ENCODE measurements at regions not wholly inside any gene's neighbourhood (a gene's known extent, or its start where the extent isn't known, plus 50 kb on each side); places are given as distances from the start of the nearest gene placed in this dataset.

DNA sequence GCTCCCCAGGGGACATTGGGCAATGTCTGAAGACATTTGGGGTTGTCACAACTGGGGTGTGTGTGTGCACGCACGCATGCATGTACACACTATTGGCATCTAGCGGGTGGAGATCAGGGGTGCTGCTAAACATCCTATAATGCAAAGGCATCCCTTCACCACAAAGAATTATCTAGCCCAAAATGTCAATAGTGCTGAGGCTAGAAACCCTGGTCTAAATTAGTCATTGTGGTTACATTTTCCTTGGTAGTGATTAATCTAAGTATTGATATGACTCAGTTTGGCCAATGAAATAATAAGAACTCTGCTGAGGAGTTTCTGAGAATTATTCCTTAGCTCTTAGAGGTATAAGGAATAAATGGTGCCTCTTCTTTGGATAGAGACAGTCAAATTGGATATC is 200.2 kb downstream of the CLCN4 start:
- Histone ChIP-seq H3K4me3 (ENCODE audit: low read depth, low read length) (no peak overlapping the region), H3K27ac (no peak overlapping the region), H3K36me3 (replicated peaks) (no peaks in the 10 kb centered on the region), H3K27me3 (replicated peaks) (no peaks in the 10 kb centered on the region)
- peak; percentile 15 for DNase-seq
- in situ Hi-C loops (cut with HindIII; ENCODE audit: low pct_ligation_motif_present, low sequenced_read_pairs), result no loop called here
- TF ChIP-seq, protein P1, sequence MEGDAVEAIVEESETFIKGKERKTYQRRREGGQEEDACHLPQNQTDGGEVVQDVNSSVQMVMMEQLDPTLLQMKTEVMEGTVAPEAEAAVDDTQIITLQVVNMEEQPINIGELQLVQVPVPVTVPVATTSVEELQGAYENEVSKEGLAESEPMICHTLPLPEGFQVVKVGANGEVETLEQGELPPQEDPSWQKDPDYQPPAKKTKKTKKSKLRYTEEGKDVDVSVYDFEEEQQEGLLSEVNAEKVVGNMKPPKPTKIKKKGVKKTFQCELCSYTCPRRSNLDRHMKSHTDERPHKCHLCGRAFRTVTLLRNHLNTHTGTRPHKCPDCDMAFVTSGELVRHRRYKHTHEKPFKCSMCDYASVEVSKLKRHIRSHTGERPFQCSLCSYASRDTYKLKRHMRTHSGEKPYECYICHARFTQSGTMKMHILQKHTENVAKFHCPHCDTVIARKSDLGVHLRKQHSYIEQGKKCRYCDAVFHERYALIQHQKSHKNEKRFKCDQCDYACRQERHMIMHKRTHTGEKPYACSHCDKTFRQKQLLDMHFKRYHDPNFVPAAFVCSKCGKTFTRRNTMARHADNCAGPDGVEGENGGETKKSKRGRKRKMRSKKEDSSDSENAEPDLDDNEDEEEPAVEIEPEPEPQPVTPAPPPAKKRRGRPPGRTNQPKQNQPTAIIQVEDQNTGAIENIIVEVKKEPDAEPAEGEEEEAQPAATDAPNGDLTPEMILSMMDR (IDR thresholded peaks at IDR 0.05; ENCODE audit: low read depth, low read length, missing control alignments), result no peak

DNA sequence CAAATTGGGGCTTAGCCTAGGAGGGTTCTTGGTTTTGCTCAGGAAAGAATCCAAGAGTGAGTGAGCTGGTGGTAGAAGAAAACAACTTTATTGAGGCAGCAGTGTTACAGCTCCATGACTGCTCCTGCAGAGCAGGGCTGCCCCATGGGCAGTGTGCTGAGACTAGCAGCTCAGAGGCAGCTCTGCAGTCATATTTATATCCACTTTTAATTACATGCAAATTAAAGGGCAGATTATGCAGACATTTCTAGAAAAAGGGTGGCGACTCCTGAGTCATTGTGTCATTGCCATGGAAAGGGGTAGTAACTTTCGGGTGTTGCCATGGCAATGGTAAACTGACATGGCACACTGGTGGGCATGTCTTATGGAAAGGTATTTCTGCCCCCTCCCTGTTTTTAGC is 202.2 kb downstream of the CLCN4 start:
- DNase-seq, result no peak
- no peak overlapping the region for H3K27ac ChIP-seq
- in situ Hi-C loops (cut with HindIII; ENCODE audit: low pct_ligation_motif_present, low sequenced_read_pairs), result no loop called here
- TF ChIP-seq, protein P1 (IDR thresholded peaks at IDR 0.05; ENCODE audit: low read depth, low read length, missing control alignments), result no peak
- no peak overlapping the region for H3K4me3 ChIP-seq (ENCODE audit: low read depth, low read length)
- no peaks in the 10 kb centered on the region for H3K36me3 ChIP-seq (replicated peaks)
- H3K27me3 ChIP-seq (replicated peaks), result no peaks in the 10 kb centered on the region

DNA sequence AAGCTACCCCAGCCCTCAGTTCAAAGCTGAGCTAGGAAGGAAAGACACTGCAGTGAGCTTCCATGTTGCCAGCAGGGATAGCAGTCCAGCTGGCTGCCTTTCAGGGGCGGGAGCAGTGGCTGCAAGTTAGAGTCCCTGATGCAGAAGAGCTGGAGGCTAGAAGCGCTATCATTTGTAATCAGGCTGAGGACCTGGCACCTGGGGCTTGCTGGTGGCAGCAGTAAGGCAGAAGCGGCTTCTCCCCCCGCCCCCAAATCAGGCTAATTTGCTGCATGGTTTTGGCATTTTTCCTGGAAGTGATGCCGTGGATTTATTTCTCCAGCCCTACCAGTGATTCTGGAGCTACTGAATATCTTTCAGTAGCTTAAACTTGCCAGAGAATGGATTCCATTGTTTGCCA is 203.3 kb downstream of the CLCN4 start:
- TF ChIP-seq, protein P1 (IDR thresholded peaks at IDR 0.05; ENCODE audit: low read depth, low read length, missing control alignments), result no peak
- Histone ChIP-seq H3K27me3 (replicated peaks) (no peaks in the 10 kb centered on the region), H3K27ac (no peak overlapping the region), H3K36me3 (replicated peaks) (no peaks in the 10 kb centered on the region), H3K4me3 (ENCODE audit: low read depth, low read length) (no peak overlapping the region)
- in situ Hi-C loops (cut with HindIII; ENCODE audit: low pct_ligation_motif_present, low sequenced_read_pairs), result no loop called here
- no peak for DNase-seq

DNA sequence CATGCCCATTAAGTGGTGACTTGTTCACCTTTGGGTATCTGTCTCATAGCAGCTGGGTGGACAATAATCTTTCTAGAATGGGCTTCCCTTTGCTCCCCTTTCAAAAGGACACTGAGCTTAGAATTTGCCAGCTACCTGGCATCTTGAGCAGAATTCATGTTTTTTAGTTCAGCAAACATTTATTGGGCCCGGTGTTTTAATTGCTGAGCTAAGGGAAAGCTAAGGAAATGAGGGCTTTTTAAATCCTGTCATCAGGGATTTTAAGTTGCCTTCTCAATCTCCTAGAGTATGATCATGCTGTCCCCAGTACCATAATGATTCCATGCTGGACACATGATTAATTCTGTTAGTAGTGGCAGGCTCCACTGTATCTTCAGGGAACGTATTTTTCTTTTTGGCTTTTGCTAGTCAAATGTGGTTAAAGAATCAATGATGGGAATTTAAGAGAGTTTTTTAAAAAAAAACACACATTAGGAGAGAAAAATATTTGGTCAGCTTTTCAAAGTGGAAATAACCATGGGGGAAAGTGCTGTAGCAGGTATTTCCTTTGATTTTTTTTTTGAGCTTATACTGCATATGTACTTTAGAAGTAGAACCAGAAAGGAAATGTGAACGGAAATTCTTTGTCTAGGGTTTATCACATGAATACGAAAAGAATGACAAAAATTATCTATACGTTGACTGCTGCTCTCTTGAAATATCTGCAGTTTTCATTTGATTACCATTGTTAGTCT is 208.9 kb downstream of the CLCN4 start:
- no peak overlapping the region for H3K27ac ChIP-seq
- in situ Hi-C loops (cut with HindIII; ENCODE audit: low pct_ligation_motif_present, low sequenced_read_pairs), result no loop called here
- no peaks in the 10 kb centered on the region for H3K27me3 ChIP-seq (replicated peaks)
- TF ChIP-seq, protein P1 (IDR thresholded peaks at IDR 0.05; ENCODE audit: low read depth, low read length, missing control alignments), result no peak
- DNase-seq, result no peak
- H3K36me3 ChIP-seq (replicated peaks), result no peaks in the 10 kb centered on the region
- H3K4me3 ChIP-seq (ENCODE audit: low read depth, low read length), result no peak overlapping the region

DNA sequence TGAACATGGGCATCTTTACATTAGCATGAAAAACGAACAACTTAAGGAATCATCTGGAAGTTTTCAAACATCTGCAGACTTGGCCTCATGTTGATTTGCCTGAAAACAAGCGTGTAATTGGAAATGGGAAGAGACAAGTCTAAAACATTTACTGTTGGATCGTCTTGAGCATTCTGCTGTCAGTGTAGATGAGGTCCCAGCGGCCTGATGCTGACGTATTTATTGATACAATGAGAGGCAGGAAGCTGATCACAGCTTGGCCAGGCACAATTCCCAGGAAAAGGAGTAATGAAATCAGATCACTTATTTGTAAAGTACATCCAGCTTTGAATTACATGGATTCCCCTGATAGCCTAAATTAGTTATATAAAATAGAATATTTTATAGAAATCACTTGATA is 210.6 kb downstream of the CLCN4 start:
- no peaks in the 10 kb centered on the region for H3K36me3 ChIP-seq (replicated peaks)
- in situ Hi-C loops (cut with HindIII; ENCODE audit: low pct_ligation_motif_present, low sequenced_read_pairs), result no loop called here
- no peak for DNase-seq
- no peaks in the 10 kb centered on the region for H3K27me3 ChIP-seq (replicated peaks)
- no peak overlapping the region for H3K27ac ChIP-seq
- TF ChIP-seq, protein P1 (IDR thresholded peaks at IDR 0.05; ENCODE audit: low read depth, low read length, missing control alignments), result no peak
- H3K4me3 ChIP-seq (ENCODE audit: low read depth, low read length), result no peak overlapping the region

DNA sequence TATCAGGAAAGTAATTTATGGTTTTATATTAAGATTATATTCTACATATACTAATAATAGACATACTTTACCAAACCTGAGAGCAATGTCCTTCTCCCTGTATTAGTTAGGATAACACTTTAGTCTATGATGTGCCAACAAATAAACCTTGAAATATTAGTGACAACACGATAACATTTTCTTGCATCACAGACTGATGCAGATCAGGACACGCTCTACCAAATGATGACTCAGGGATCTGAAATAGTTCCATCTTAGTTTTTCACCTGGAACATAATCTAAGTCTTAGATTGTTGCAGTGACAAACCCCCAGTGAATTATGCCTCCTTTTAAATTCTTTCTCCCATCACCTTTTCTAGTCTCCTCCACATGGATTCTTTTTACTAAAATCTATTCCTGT is 214.2 kb downstream of the CLCN4 start:
- TF ChIP-seq, protein P1 (IDR thresholded peaks at IDR 0.05; ENCODE audit: low read depth, low read length, missing control alignments), result no peak
- Histone ChIP-seq H3K36me3 (replicated peaks) (no peaks in the 10 kb centered on the region), H3K4me3 (ENCODE audit: low read depth, low read length) (no peak overlapping the region), H3K27me3 (replicated peaks) (no peaks in the 10 kb centered on the region), H3K27ac (no peak overlapping the region)
- DNase-seq, result no peak
- in situ Hi-C loops (cut with HindIII; ENCODE audit: low pct_ligation_motif_present, low sequenced_read_pairs), result no loop called here
